GM23338 (cell line): ENCODE measurements at regions not wholly inside any gene's neighbourhood (a gene's known extent, or its start where the extent isn't known, plus 50 kb on each side); places are given as distances from the start of the nearest gene placed in this dataset.

Source experiments
- ATAC-seq: fragments of 200-7000 bp; cut with Tn5 transposase; 3 replicates; pipeline ENCODE4 v1.9.1; 2020
- DNase-seq: peaks from one replicate; pipeline ENCODE4 v3.0.0-alpha.2; 2015; ENCODE audit warnings: low spot score
- H2AFZ ChIP-seq: fragments of 200-600 bp; sonication (generic); 2 replicates; pipeline ENCODE4 v1.8.0; 2016; ENCODE audit warnings: antibody characterized with exemption, mild to moderate bottlenecking, moderate library complexity
- H3F3A ChIP-seq: fragments of 200-600 bp; sonication (generic); replicated peaks from 2 replicates; pipeline ENCODE4 v1.8.0; 2017; ENCODE audit warnings: antibody characterized with exemption, mixed run types, low read depth
- H3K27ac ChIP-seq: fragments of 200-600 bp; sonication (generic); 2 replicates; pipeline ENCODE4 v1.6.1; 2016; ENCODE audit warnings: low read depth
- H3K27me3 ChIP-seq: fragments of 200-600 bp; sonication (generic); 2 replicates; pipeline ENCODE4 v1.8.0; 2016; ENCODE audit warnings: mild to moderate bottlenecking, mixed run types, moderate library complexity; ENCODE audit not compliant: insufficient read depth
- H3K36me3 ChIP-seq: fragments of 200-600 bp; sonication (generic); 2 replicates; pipeline ENCODE4 v1.8.0; 2016; ENCODE audit warnings: mild to moderate bottlenecking; ENCODE audit not compliant: insufficient read depth
- H3K4me1 ChIP-seq: fragments of 200-600 bp; sonication (generic); 2 replicates; pipeline ENCODE4 v1.8.0; 2016; ENCODE audit warnings: mild to moderate bottlenecking, moderate library complexity; ENCODE audit not compliant: insufficient read depth
- H3K4me2 ChIP-seq: fragments of 200-600 bp; sonication (generic); 2 replicates; pipeline ENCODE4 v1.7.1; 2017; ENCODE audit warnings: mixed run types
- H3K4me3 ChIP-seq: fragments of 200-600 bp; sonication (generic); 2 replicates; pipeline ENCODE4 v1.6.1; 2016; ENCODE audit warnings: mixed run types
- H3K79me2 ChIP-seq: fragments of 200-600 bp; sonication (generic); replicated peaks from 2 replicates; pipeline ENCODE4 v1.8.0; 2017; ENCODE audit warnings: mild to moderate bottlenecking; ENCODE audit not compliant: insufficient read depth
- H3K9me2 ChIP-seq: fragments of 200-600 bp; sonication (generic); 2 replicates; pipeline ENCODE4 v1.8.0; 2017; ENCODE audit not compliant: insufficient read depth
- H4K20me1 ChIP-seq: fragments of 200-600 bp; sonication (generic); replicated peaks from 2 replicates; pipeline ENCODE4 v1.8.0; 2017; ENCODE audit warnings: mild to moderate bottlenecking; ENCODE audit not compliant: insufficient read depth
- H3K27ac Mint-ChIP-seq: 2 replicates; pipeline ENCODE4 v1.8.0; 2020; ENCODE audit warnings: inconsistent platforms, mild to moderate bottlenecking, moderate library complexity, mixed read lengths
- H3K27me3 Mint-ChIP-seq: 3 replicates; pipeline ENCODE4 v1.8.0; 2022; ENCODE audit warnings: low read depth, mild to moderate bottlenecking, moderate library complexity, mixed read lengths, inconsistent platforms; ENCODE audit not compliant: insufficient read depth, poor library complexity
- H3K36me3 Mint-ChIP-seq: 3 replicates; pipeline ENCODE4 v1.8.0; 2021; ENCODE audit warnings: low read depth, mild to moderate bottlenecking, inconsistent platforms, moderate library complexity, mixed read lengths
- H3K4me1 Mint-ChIP-seq: 3 replicates; pipeline ENCODE4 v1.8.0; 2020; ENCODE audit warnings: mild to moderate bottlenecking, inconsistent platforms, mixed read lengths
- H3K4me3 Mint-ChIP-seq: 3 replicates; pipeline ENCODE4 v1.8.0; 2021; ENCODE audit warnings: moderate library complexity, mild to moderate bottlenecking, inconsistent platforms, mixed read lengths
- H3K9me3 Mint-ChIP-seq: 3 replicates; pipeline ENCODE4 v1.8.0; 2020; ENCODE audit warnings: moderate library complexity, mild to moderate bottlenecking, inconsistent platforms, mixed read lengths
- CREB1 ChIP-seq: fragments of 250-450 bp; sonication (Bioruptor Pico); IDR thresholded peaks from 2 replicates; pipeline ENCODE4 v1.5.0; 2020; ENCODE audit warnings: low read depth, mild to moderate bottlenecking, moderate library complexity
- CTCF ChIP-seq, 2 experiments: fragments of 200-600 bp in 1 of 2; sonication (generic) in 1 of 2; conservative IDR thresholded peaks; 2 replicates each; pipeline versions ENCODE4 v1.5.1 to v1.6.1; 2016 to 2017; ENCODE audit warnings: antibody characterized with exemption in 2 of 2, low read depth in 2 of 2, mild to moderate bottlenecking in 2 of 2, moderate library complexity in 1 of 2
- ETS1 ChIP-seq: IDR thresholded peaks from 2 replicates; pipeline ENCODE4 v1.6.1; 2016; ENCODE audit warnings: antibody characterized with exemption
- EZH2 ChIP-seq: fragments of 200-600 bp; sonication (generic); IDR thresholded peaks from one replicate; pipeline ENCODE4 v1.8.0; 2017; ENCODE audit warnings: antibody characterized with exemption, mild to moderate bottlenecking, low read depth; ENCODE audit not compliant: unreplicated experiment
- EZH2phosphoT487 ChIP-seq: fragments of 200-600 bp; sonication (generic); IDR thresholded peaks from one replicate; pipeline ENCODE4 v1.8.1; 2018; ENCODE audit warnings: antibody characterized with exemption; ENCODE audit not compliant: unreplicated experiment
- JUNB ChIP-seq: IDR thresholded peaks from one replicate; pipeline ENCODE4 v1.6.1; 2016; ENCODE audit warnings: antibody characterized with exemption; ENCODE audit not compliant: unreplicated experiment
- NANOG ChIP-seq: IDR thresholded peaks from 2 replicates; pipeline ENCODE4 v1.6.1; 2016; ENCODE audit warnings: antibody characterized with exemption, borderline replicate concordance
- POLR2AphosphoS5 ChIP-seq: IDR thresholded peaks from 2 replicates; pipeline ENCODE4 v1.6.1; 2016; ENCODE audit warnings: antibody characterized with exemption, low read depth
- REST ChIP-seq: IDR thresholded peaks from one replicate; pipeline ENCODE4 v1.6.1; 2018; ENCODE audit warnings: antibody characterized with exemption; ENCODE audit not compliant: unreplicated experiment
- STAT1 ChIP-seq: IDR thresholded peaks from one replicate; pipeline ENCODE4 v1.6.1; 2016; ENCODE audit warnings: antibody characterized with exemption; ENCODE audit not compliant: unreplicated experiment
- ZNF114 ChIP-seq: fragments of 250-450 bp; sonication (Bioruptor Pico); IDR thresholded peaks from 2 replicates; pipeline ENCODE4 v1.5.0; 2020; ENCODE audit warnings: mild to moderate bottlenecking, moderate library complexity
- ZNF331 ChIP-seq: fragments of 250-450 bp; sonication (Bioruptor Pico); IDR thresholded peaks from 2 replicates; pipeline ENCODE4 v1.5.0; 2020; ENCODE audit warnings: low read depth, mild to moderate bottlenecking, moderate library complexity
- ZNF462 ChIP-seq: fragments of 250-450 bp; sonication (Bioruptor Pico); IDR thresholded peaks from 2 replicates; pipeline ENCODE4 v1.5.0; 2020; ENCODE audit warnings: mild to moderate bottlenecking, moderate library complexity

- Histone ChIP-seq H3K9me2 (no peaks in the 10 kb centered on the region), H3F3A (no peaks in the 10 kb centered on the region), H3K4me2 (no peak overlapping the region), H3K4me3 (no peak overlapping the region), H4K20me1 (no peaks in the 10 kb centered on the region), H3K27ac (no peak overlapping the region), H3K27me3 (no peaks in the 10 kb centered on the region), H3K36me3 (no peaks in the 10 kb centered on the region), H3K4me1 (no peaks in the 10 kb centered on the region), H3K79me2 (no peaks in the 10 kb centered on the region), H2AFZ (no peak overlapping the region)
- ATAC-seq (no peak), DNase-seq (no peak)
- Mint-ChIP-seq H3K36me3 (no peaks in the 10 kb centered on the region), H3K4me1 (no peaks in the 10 kb centered on the region), H3K9me3 (no peaks in the 10 kb centered on the region), H3K4me3 (no peak overlapping the region), H3K27me3 (no peaks in the 10 kb centered on the region), H3K27ac (no peak overlapping the region)
- TF ChIP-seq EZH2, result no peak
- TF ChIP-seq NANOG, result no peak
- TF ChIP-seq STAT1, result no peak
- TF ChIP-seq ZNF114 (CRISPR knock-in tag), result no peak
- no peak for TF ChIP-seq REST
- no peak for TF ChIP-seq JUNB
- no peak for TF ChIP-seq CREB1 (CRISPR knock-in tag)
- TF ChIP-seq ETS1, result no peak
- no peak for TF ChIP-seq ZNF462 (CRISPR knock-in tag)
- TF ChIP-seq ZNF331 (CRISPR knock-in tag), result no peak
- TF ChIP-seq EZH2phosphoT487, result no peak
- TF ChIP-seq CTCF (conservative IDR thresholded peaks at IDR 0.05; ENCODE audit: low read depth in 2 of 2), result no peak
- TF ChIP-seq POLR2AphosphoS5, result no peak
Observed at GRCh38 chr4:136935871-136936270, 596.4 kb downstream of the PCDH18 start.
